ENCODE measurements at regions not wholly inside any gene's neighbourhood (a gene's known extent, or its start where the extent isn't known, plus 50 kb on each side); places are given as distances from the start of the nearest gene placed in this dataset.

DNA sequence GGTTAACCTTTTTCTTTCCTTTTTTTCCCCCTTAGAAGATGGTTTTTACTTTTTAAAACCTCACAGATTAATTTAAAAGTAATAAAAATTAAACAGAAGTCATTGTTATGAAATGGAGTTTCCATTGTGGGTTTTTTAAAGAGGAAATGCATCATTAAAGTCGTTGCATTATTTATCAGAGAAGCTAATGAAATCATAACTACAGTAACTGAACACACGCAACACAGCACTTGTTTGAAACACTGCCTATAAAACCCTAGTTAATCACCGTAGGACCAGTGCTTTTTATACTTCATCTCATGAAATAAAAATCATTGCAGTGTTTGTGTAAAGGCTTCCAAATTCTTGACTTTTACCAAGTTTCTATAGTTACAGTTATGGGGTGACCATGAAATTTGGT, 82.4 kb upstream of the NTRK2 start:
- DNase-seq (ENCODE audit: low read depth), result no peak
- Histone ChIP-seq H3K27me3 (ENCODE audit: control insufficient read depth, insufficient read depth, low read length) (no peaks in the 10 kb centered on the region), H3K36me3 (ENCODE audit: control insufficient read depth, insufficient read depth, low read length) (no peaks in the 10 kb centered on the region), H3K4me3 (ENCODE audit: low read depth, low read length) (no peak overlapping the region)
- TF ChIP-seq, protein P1, sequence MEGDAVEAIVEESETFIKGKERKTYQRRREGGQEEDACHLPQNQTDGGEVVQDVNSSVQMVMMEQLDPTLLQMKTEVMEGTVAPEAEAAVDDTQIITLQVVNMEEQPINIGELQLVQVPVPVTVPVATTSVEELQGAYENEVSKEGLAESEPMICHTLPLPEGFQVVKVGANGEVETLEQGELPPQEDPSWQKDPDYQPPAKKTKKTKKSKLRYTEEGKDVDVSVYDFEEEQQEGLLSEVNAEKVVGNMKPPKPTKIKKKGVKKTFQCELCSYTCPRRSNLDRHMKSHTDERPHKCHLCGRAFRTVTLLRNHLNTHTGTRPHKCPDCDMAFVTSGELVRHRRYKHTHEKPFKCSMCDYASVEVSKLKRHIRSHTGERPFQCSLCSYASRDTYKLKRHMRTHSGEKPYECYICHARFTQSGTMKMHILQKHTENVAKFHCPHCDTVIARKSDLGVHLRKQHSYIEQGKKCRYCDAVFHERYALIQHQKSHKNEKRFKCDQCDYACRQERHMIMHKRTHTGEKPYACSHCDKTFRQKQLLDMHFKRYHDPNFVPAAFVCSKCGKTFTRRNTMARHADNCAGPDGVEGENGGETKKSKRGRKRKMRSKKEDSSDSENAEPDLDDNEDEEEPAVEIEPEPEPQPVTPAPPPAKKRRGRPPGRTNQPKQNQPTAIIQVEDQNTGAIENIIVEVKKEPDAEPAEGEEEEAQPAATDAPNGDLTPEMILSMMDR (IDR thresholded peaks at IDR 0.05; ENCODE audit: insufficient read depth, low read length, poor library complexity, severe bottlenecking), result no peak

DNA sequence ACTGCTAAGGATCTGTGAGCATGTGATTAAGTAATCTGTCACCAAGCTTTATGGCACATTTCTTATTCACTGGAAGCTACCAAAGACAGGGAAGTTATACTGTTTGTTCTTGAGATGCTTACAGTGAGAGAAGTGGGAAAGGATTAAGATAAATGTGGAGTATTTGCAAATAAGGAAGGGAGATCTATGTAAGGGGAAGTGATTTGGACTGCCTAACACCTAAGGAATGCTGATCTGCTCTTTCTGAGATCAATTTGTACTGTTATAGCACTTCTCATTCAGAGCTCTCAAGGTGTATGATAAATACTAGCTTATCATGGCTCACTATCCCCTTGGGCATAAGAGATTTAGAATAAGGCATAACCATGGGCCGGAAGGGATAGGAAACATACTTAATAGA, 80.0 kb upstream of the NTRK2 start:
- no peak overlapping the region for H3K4me3 ChIP-seq (ENCODE audit: low read depth, low read length)
- H3K27me3 ChIP-seq (ENCODE audit: control insufficient read depth, insufficient read depth, low read length), result no peaks in the 10 kb centered on the region
- TF ChIP-seq, protein P1 (IDR thresholded peaks at IDR 0.05; ENCODE audit: insufficient read depth, low read length, poor library complexity, severe bottlenecking), result no peak
- DNase-seq (ENCODE audit: low read depth), result no peak
- H3K36me3 ChIP-seq (ENCODE audit: control insufficient read depth, insufficient read depth, low read length), result no peaks in the 10 kb centered on the region

DNA sequence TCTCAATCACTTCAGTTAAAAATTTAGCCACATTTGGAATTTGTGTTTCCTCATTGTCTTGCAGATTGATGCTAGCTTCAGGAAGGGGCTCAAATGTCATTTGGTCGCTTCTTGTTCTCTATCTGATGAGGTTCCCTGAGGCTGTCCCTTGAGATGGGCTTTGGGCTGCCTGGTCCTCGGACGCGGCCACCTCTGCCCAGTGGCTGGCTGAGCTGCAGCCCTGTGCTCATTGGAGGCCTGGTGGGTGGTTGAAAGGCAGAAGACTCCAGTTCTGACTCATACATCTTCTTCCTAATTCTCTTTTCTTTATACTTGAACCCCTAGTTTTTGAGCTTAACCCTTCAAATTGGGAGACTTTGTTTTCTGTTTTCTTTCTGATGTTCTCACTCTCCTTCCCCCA, 78.8 kb upstream of the NTRK2 start:
- TF ChIP-seq, protein P1 (IDR thresholded peaks at IDR 0.05; ENCODE audit: insufficient read depth, low read length, poor library complexity, severe bottlenecking), result no peak
- DNase-seq (ENCODE audit: low read depth), result no peak
- no peaks in the 10 kb centered on the region for H3K36me3 ChIP-seq (ENCODE audit: control insufficient read depth, insufficient read depth, low read length)
- no peaks in the 10 kb centered on the region for H3K27me3 ChIP-seq (ENCODE audit: control insufficient read depth, insufficient read depth, low read length)
- H3K4me3 ChIP-seq (ENCODE audit: low read depth, low read length), result no peak overlapping the region

DNA sequence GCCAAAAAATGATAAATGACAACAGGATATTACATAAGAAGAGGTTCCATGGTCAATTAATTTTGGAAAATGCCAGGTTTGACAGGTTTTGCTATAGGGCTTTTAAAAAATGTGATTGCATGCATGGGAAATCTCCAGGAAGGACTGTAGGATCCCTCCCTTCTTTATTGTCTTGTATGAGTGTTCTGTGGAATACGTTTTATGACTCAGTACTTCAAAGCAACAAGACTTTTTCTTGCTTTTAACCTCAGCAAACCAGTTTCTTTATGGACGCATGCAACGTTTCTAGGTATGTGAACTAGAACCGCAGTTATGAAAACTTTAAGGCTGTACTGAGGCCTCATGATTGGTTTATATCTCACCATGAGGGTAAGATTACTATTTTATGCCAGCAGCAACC, 76.6 kb upstream of the NTRK2 start:
- DNase-seq (ENCODE audit: low read depth), result no peak
- Histone ChIP-seq H3K4me3 (ENCODE audit: low read depth, low read length) (no peak overlapping the region), H3K27me3 (ENCODE audit: control insufficient read depth, insufficient read depth, low read length) (no peaks in the 10 kb centered on the region), H3K36me3 (ENCODE audit: control insufficient read depth, insufficient read depth, low read length) (no peaks in the 10 kb centered on the region)
- TF ChIP-seq, protein P1 (IDR thresholded peaks at IDR 0.05; ENCODE audit: insufficient read depth, low read length, poor library complexity, severe bottlenecking), result no peak

DNA sequence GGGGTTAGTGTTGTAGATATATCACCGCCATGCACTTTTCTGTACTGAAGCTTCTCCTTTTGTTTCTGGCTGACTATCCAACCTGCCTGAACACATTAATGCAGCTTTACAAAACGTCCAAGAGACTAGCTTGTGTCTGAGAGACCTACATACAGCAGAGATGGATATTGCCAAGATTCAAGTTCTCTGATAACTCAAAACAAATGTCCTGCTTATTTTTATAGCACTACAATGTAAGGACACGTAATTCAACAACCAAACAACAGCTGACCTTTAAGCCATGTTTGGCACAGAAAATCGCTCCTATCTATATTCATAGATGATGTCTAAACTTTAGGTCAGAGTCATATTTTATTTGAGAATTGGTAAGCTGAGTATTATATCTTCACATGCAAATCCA, 76.2 kb upstream of the NTRK2 start:
- no peaks in the 10 kb centered on the region for H3K36me3 ChIP-seq (ENCODE audit: control insufficient read depth, insufficient read depth, low read length)
- no peaks in the 10 kb centered on the region for H3K27me3 ChIP-seq (ENCODE audit: control insufficient read depth, insufficient read depth, low read length)
- no peak overlapping the region for H3K4me3 ChIP-seq (ENCODE audit: low read depth, low read length)
- TF ChIP-seq, protein P1 (IDR thresholded peaks at IDR 0.05; ENCODE audit: insufficient read depth, low read length, poor library complexity, severe bottlenecking), result no peak
- no peak for DNase-seq (ENCODE audit: low read depth)

DNA sequence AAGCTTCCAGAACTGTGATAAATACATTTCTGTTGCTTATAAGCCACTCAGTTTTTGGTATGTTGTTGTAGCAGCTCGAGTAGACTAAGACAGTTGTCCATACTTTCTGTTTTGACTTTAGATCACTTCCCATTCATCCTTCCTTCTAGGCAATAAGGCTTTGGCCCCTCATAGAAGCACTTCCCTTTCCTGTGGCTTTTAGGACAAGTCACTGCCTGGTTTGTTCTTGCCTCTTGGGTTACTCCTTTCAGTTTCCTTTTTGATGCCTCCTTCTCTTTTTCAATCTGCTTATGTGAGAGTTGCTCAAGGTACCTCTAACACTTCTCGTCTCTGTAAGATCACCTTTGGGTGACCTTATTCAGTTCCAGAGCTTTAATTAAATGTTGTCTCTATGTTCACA, 72.4 kb upstream of the NTRK2 start:
- DNase-seq (ENCODE audit: low read depth), result no peak

More for the DNA sequence above, 72.4 kb upstream of the NTRK2 start:
- Histone ChIP-seq H3K27me3 (ENCODE audit: control insufficient read depth, insufficient read depth, low read length) (no peaks in the 10 kb centered on the region), H3K4me3 (ENCODE audit: low read depth, low read length) (no peak overlapping the region), H3K36me3 (ENCODE audit: control insufficient read depth, insufficient read depth, low read length) (no peaks in the 10 kb centered on the region)
- TF ChIP-seq, protein P1 (IDR thresholded peaks at IDR 0.05; ENCODE audit: insufficient read depth, low read length, poor library complexity, severe bottlenecking), result no peak

All from kidney epithelial cell (primary cell).